Sigmoid colon (tissue), 6 donors: ENCODE measurements at regions not wholly inside any gene's neighbourhood (a gene's known extent, or its start where the extent isn't known, plus 50 kb on each side); places are given as distances from the start of the nearest gene placed in this dataset.

ENCODE experiments used
- DNase-seq: peaks from one replicate; pipeline ENCODE4 v3.0.0-alpha.2; 2019
- H3K27ac ChIP-seq, 4 donors: fragments of 200-600 bp; sonication (generic); one replicate each; pipeline ENCODE4 v1.5.1; 2016 to 2019; ENCODE audit warnings: mild to moderate bottlenecking in 1 of 4
- H3K27me3 ChIP-seq, 3 donors: fragments of 200-600 bp; sonication (generic); one replicate each; pipeline ENCODE4 v1.5.1; 2019; ENCODE audit warnings: mild to moderate bottlenecking in 1 of 3
- H3K36me3 ChIP-seq, 4 donors: fragments of 200-600 bp; sonication (generic); one replicate each; pipeline ENCODE4 v1.5.1; 2016 to 2019
- H3K4me1 ChIP-seq, 4 donors: fragments of 200-600 bp; sonication (generic); one replicate each; pipeline ENCODE4 v1.5.1; 2017 to 2019
- H3K4me3 ChIP-seq, 4 donors: fragments of 200-600 bp; sonication (generic); one replicate each; pipeline ENCODE4 v1.5.1; 2017 to 2019; ENCODE audit warnings: mild to moderate bottlenecking in 2 of 4, moderate library complexity in 1 of 4
- H3K9me3 ChIP-seq, 4 donors: fragments of 200-600 bp in 3 of 4; sonication (generic) in 3 of 4; one replicate each; pipeline versions ENCODE4 v1.5.1 to v1.6.1; 2013 to 2019
- CTCF ChIP-seq, 4 experiments: fragments of 450-650 bp in 3 of 4; fragments of 200-600 bp in 1 of 4; IDR thresholded peaks; one replicate each; pipeline ENCODE4 v1.5.1; 2016 to 2019; ENCODE audit warnings: antibody characterized with exemption in 4 of 4, mild to moderate bottlenecking in 3 of 4, moderate library complexity in 2 of 4
- EP300 ChIP-seq, 4 donors: sonication (generic); formaldehyde crosslinking; IDR thresholded peaks; one replicate each; pipeline ENCODE4 v1.6.1; 2017; ENCODE audit warnings: antibody characterized with exemption in 4 of 4
- POLR2A ChIP-seq, 2 donors: fragments of 450-650 bp; IDR thresholded peaks; one replicate each; pipeline ENCODE4 v1.6.1; 2016; ENCODE audit warnings: antibody characterized with exemption in 2 of 2, mild to moderate bottlenecking in 2 of 2, moderate library complexity in 2 of 2
- POLR2AphosphoS5 ChIP-seq, 4 donors: sonication (generic); formaldehyde crosslinking; IDR thresholded peaks; one replicate each; pipeline ENCODE4 v1.6.1; 2017; ENCODE audit warnings: antibody characterized with exemption in 4 of 4
- WGBS, 2 donors: extraction: QIAGEN DNeasy Blood & Tissue Kit; methylation state at CpG; one replicate each; pipeline ENCODE4 v1.1.7; 2013; 5-methylcytosine and 5-hydroxymethylcytosine counted together
- intact Hi-C: fragments of 100-400 bp; cut with DNase I; formaldehyde crosslinking; loops from one replicate; pipeline ENCODE4 v1.15.1; 2023
- donor health status: healthy with polysubstance abuse.
- donor health status: healthy.

GRCh38 chrX:103149652-103150051 lies 56.7 kb upstream of the NXF3 start:
- no peaks in the 10 kb centered on the region for H3K36me3 ChIP-seq
- DNase-seq: no peak
- H3K4me3 ChIP-seq: no peak overlapping the region
- H3K4me1 ChIP-seq: peaks cover 0 to 5% (median 0%) of the 10 kb centered on the region in 4 donors
- no peak overlapping the region for H3K27ac ChIP-seq
- H3K27me3 ChIP-seq: no peaks in the 10 kb centered on the region
- intact Hi-C loops: no loop called here
- H3K9me3 ChIP-seq: no peaks in the 10 kb centered on the region
- TF ChIP-seq POLR2A (IDR thresholded peaks at IDR 0.05) (no peak), POLR2AphosphoS5 (IDR thresholded peaks at IDR 0.05) (no peak), EP300 (IDR thresholded peaks at IDR 0.05) (no peak), CTCF (IDR thresholded peaks at IDR 0.05) (no peak)

- Histone ChIP-seq H3K4me3 (no peak overlapping the region), H3K4me1 (peaks cover 0 to 5% (median 0%) of the 10 kb centered on the region in 4 donors), H3K27me3 (no peaks in the 10 kb centered on the region), H3K36me3 (no peaks in the 10 kb centered on the region), H3K9me3 (no peaks in the 10 kb centered on the region), H3K27ac (no peak overlapping the region)
- 76 to 78% methylated on average over 1 of the region's 1 CpG for WGBS, 2 donors
- no peak for DNase-seq
- intact Hi-C loops: no loop called here
- no peak for TF ChIP-seq POLR2A (IDR thresholded peaks at IDR 0.05)
- TF ChIP-seq EP300 (IDR thresholded peaks at IDR 0.05): no peak
- TF ChIP-seq CTCF (IDR thresholded peaks at IDR 0.05): no peak
- TF ChIP-seq POLR2AphosphoS5 (IDR thresholded peaks at IDR 0.05): no peak
These were observed 55.1 kb upstream of the NXF3 start for GRCh38 chrX:103148075-103148474.
